SK-N-SH treated with all-trans-retinoic acid at 6 μM for 48 hours (cell line): ENCODE measurements at regions not wholly inside any gene's neighbourhood (a gene's known extent, or its start where the extent isn't known, plus 50 kb on each side); places are given as distances from the start of the nearest gene placed in this dataset.

Experiments used
- ATAC-seq: fragments of 200-7000 bp; cut with Tn5 transposase; 3 replicates; pipeline ENCODE4 v1.9.1; 2020; ENCODE audit warnings: mild to moderate bottlenecking, moderate library complexity
- ARNTL ChIP-seq: fragments of 450-650 bp; formaldehyde crosslinking; IDR thresholded peaks from 2 replicates; pipeline ENCODE4 v1.5.0; 2020; ENCODE audit warnings: low read depth, mild to moderate bottlenecking, moderate library complexity, borderline replicate concordance
- BACH2 ChIP-seq: fragments of 250-450 bp; sonication (Bioruptor Pico); IDR thresholded peaks from 2 replicates; pipeline ENCODE4 v1.9.0; 2021; ENCODE audit warnings: mild to moderate bottlenecking, borderline replicate concordance
- CSDC2 ChIP-seq: fragments of 250-450 bp; sonication (Bioruptor Pico); IDR thresholded peaks from 2 replicates; pipeline ENCODE4 v1.5.0; 2020; ENCODE audit warnings: mild to moderate bottlenecking, moderate library complexity
- ESRRG ChIP-seq: fragments of 250-450 bp; sonication (Bioruptor Pico); IDR thresholded peaks from 2 replicates; pipeline ENCODE4 v1.6.1; 2021; ENCODE audit warnings: mild to moderate bottlenecking
- GLIS3 ChIP-seq: fragments of 250-450 bp; sonication (Bioruptor Pico); IDR thresholded peaks from 2 replicates; pipeline ENCODE4 v1.5.0; 2020; ENCODE audit warnings: mild to moderate bottlenecking, moderate library complexity
- ISL1 ChIP-seq: fragments of 250-450 bp; sonication (Bioruptor Pico); IDR thresholded peaks from 2 replicates; pipeline ENCODE4 v2.1.2; 2022; ENCODE audit warnings: mild to moderate bottlenecking, moderate library complexity
- OSR1 ChIP-seq: fragments of 250-450 bp; sonication (Bioruptor Pico); IDR thresholded peaks from 2 replicates; pipeline ENCODE4 v1.8.0; 2022; ENCODE audit warnings: moderate library complexity, mild to moderate bottlenecking, inconsistent platforms
- PATZ1 ChIP-seq: fragments of 250-450 bp; sonication (Bioruptor Pico); IDR thresholded peaks from 2 replicates; pipeline ENCODE4 v1.8.0; 2020; ENCODE audit warnings: mild to moderate bottlenecking, moderate library complexity, borderline replicate concordance
- PPARA ChIP-seq: fragments of 250-450 bp; sonication (Bioruptor Pico); IDR thresholded peaks from 2 replicates; pipeline ENCODE4 v1.5.0; 2020; ENCODE audit warnings: mild to moderate bottlenecking, borderline replicate concordance
- RARB ChIP-seq: fragments of 250-450 bp; sonication (Bioruptor Pico); IDR thresholded peaks from 2 replicates; pipeline ENCODE4 v1.8.0; 2021; ENCODE audit warnings: mild to moderate bottlenecking, moderate library complexity
- SNAI2 ChIP-seq: fragments of 250-450 bp; sonication (Bioruptor Pico); IDR thresholded peaks from 2 replicates; pipeline ENCODE4 v1.5.0; 2020; ENCODE audit warnings: mild to moderate bottlenecking, moderate library complexity
- TCF4 ChIP-seq: fragments of 250-450 bp; sonication (Bioruptor Pico); IDR thresholded peaks from 2 replicates; pipeline ENCODE4 v1.8.0; 2021; ENCODE audit warnings: mild to moderate bottlenecking, moderate library complexity, borderline replicate concordance
- TOX ChIP-seq: fragments of 250-450 bp; sonication (Bioruptor Pico); IDR thresholded peaks from 2 replicates; pipeline ENCODE4 v1.8.0; 2021; ENCODE audit warnings: mild to moderate bottlenecking, moderate library complexity, borderline replicate concordance
- ZC3H10 ChIP-seq: fragments of 250-450 bp; sonication (Bioruptor Pico); IDR thresholded peaks from 2 replicates; pipeline ENCODE4 v1.5.1; 2021; ENCODE audit warnings: mild to moderate bottlenecking, moderate library complexity
- ZFP3 ChIP-seq: fragments of 250-450 bp; sonication (Bioruptor Pico); IDR thresholded peaks from 2 replicates; pipeline ENCODE4 v1.5.0; 2020; ENCODE audit warnings: mild to moderate bottlenecking, moderate library complexity
- ZFP30 ChIP-seq: fragments of 450-650 bp; formaldehyde crosslinking; IDR thresholded peaks from 2 replicates; pipeline ENCODE4 v1.5.0; 2022; ENCODE audit warnings: mild to moderate bottlenecking, moderate library complexity
- ZNF565 ChIP-seq: fragments of 450-650 bp; formaldehyde crosslinking; conservative IDR thresholded peaks from 2 replicates; pipeline ENCODE4 v1.5.0; 2020; ENCODE audit warnings: low read depth, mild to moderate bottlenecking, moderate library complexity
- ZNF70 ChIP-seq: fragments of 450-650 bp; formaldehyde crosslinking; IDR thresholded peaks from 2 replicates; pipeline ENCODE4 v1.5.0; 2020; ENCODE audit warnings: mild to moderate bottlenecking, moderate library complexity
- ZNF8 ChIP-seq: fragments of 450-650 bp; formaldehyde crosslinking; IDR thresholded peaks from 2 replicates; pipeline ENCODE4 v1.5.0; 2020; ENCODE audit warnings: mild to moderate bottlenecking, moderate library complexity
- TF ChIP-seq, protein P1 (sequence below): fragments of 250-450 bp; sonication (Bioruptor Pico); IDR thresholded peaks from 2 replicates; pipeline ENCODE4 v1.5.1; 2020; ENCODE audit warnings: low read depth, mild to moderate bottlenecking, moderate library complexity
- TF ChIP-seq, protein P2 (sequence below): fragments of 250-450 bp; sonication (Bioruptor Pico); IDR thresholded peaks from 2 replicates; pipeline ENCODE4 v1.8.0; 2021; ENCODE audit warnings: low read depth, mild to moderate bottlenecking, moderate library complexity, borderline replicate concordance

DNA sequence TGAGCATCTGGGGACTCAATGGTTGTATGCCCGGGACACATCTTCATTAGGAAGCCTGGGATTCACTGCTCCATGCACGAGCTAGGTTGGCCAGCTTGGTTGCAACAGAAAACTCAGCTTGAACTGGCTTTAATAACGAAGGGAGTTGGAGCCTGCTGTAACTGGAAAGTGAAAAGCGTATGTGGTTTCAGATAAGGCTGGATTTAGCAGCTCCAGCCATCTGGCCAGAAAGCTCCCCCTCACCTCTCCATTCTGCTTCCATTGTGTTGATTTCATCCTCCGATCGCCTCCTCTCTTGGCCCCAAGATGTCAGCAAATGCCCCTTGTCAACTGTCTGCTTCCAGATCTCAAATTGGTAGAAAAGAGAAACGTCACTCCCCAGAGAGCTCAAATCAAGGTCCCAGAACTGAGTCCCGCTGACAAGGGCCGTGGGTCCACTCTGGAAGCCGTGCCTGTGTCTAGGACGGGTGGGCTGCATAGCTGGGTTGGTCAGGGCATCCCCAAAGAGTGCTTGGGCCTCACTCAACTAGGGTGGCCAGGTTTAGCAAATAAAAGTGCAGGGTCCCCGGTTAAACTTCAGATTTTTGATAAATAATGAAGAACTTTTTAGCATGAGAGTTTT lies 117.0 kb upstream of the PMEPA1 start (continued):
- TF ChIP-seq PATZ1 (no peak), CSDC2 (CRISPR knock-in tag) (no peak), ZNF70 (CRISPR knock-in tag) (no peak), ARNTL (CRISPR knock-in tag) (no peak), GLIS3 (CRISPR knock-in tag) (no peak), TCF4 (CRISPR knock-in tag) (no peak), BACH2 (CRISPR knock-in tag) (no peak), ZNF8 (no peak), ZFP3 (CRISPR knock-in tag) (no peak), ISL1 (CRISPR knock-in tag) (no peak), ESRRG (CRISPR knock-in tag) (no peak)
- TF ChIP-seq, protein P1, sequence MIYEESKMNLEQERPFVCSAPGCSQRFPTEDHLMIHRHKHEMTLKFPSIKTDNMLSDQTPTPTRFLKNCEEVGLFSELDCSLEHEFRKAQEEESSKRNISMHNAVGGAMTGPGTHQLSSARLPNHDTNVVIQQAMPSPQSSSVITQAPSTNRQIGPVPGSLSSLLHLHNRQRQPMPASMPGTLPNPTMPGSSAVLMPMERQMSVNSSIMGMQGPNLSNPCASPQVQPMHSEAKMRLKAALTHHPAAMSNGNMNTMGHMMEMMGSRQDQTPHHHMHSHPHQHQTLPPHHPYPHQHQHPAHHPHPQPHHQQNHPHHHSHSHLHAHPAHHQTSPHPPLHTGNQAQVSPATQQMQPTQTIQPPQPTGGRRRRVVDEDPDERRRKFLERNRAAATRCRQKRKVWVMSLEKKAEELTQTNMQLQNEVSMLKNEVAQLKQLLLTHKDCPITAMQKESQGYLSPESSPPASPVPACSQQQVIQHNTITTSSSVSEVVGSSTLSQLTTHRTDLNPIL (CRISPR knock-in tag), result no peak

GRCh38 chr20:57824909-57825308 lies 115.1 kb upstream of the PMEPA1 start:
- ATAC-seq, result no peak
- no peak for TF ChIP-seq RARB (CRISPR knock-in tag)
- TF ChIP-seq ZC3H10 (CRISPR knock-in tag), result no peak
- no peak for TF ChIP-seq GLIS3 (CRISPR knock-in tag)
- TF ChIP-seq ISL1 (CRISPR knock-in tag), result no peak
- TF ChIP-seq, protein P1 (CRISPR knock-in tag), result no peak
- TF ChIP-seq BACH2 (CRISPR knock-in tag), result no peak
- no peak for TF ChIP-seq ARNTL (CRISPR knock-in tag)
- no peak for TF ChIP-seq TOX (CRISPR knock-in tag)

- ATAC-seq, result no peak
- TF ChIP-seq ZNF565 (CRISPR knock-in tag) (no peak), PATZ1 (no peak), GLIS3 (CRISPR knock-in tag) (no peak), RARB (CRISPR knock-in tag) (no peak), OSR1 (CRISPR knock-in tag) (no peak)
- TF ChIP-seq, protein P2, sequence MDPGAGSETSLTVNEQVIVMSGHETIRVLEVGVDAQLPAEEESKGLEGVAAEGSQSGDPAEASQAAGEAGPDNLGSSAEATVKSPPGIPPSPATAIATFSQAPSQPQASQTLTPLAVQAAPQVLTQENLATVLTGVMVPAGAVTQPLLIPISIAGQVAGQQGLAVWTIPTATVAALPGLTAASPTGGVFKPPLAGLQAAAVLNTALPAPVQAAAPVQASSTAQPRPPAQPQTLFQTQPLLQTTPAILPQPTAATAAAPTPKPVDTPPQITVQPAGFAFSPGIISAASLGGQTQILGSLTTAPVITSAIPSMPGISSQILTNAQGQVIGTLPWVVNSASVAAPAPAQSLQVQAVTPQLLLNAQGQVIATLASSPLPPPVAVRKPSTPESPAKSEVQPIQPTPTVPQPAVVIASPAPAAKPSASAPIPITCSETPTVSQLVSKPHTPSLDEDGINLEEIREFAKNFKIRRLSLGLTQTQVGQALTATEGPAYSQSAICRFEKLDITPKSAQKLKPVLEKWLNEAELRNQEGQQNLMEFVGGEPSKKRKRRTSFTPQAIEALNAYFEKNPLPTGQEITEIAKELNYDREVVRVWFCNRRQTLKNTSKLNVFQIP, result no peak
These were observed 112.1 kb upstream of the PMEPA1 start for GRCh38 chr20:57821935-57822334.

DNA sequence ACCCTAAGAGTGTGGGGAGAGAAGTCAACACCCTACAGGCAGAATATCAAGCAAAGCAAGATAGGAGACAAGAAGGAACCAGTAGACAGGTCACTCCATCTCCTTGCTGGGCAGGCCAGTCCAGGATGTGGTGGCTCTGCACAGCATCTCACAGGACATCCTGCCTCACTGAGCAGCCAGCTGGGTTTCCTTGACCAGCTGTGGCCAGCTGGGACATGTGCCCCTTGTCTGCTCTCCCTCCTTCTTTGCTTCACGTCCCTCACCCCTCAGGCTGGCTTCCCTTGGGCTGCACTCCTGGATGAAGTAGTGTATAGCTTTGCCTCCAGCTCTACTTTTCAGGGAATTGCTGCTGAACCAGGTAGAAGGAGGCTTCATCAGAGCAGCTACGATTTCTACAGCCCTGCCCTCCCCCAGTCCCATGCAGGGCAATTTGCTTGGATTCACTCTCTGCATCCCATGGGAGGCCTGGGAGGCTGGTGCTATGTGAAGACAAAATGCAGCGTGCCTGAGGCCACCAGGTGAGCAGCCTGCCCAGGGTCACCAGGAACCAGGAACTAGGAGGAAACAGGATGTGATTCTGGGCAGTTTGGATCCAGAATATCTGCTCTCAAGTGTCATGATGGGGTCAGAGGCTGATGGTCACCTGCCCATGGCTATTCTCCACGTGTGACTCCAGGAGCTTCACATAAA lies 110.0 kb upstream of the PMEPA1 start:
- no peak for ATAC-seq
- TF ChIP-seq PATZ1 (no peak), PPARA (CRISPR knock-in tag) (no peak), GLIS3 (CRISPR knock-in tag) (no peak), OSR1 (CRISPR knock-in tag) (no peak), TOX (CRISPR knock-in tag) (no peak), SNAI2 (CRISPR knock-in tag) (no peak), BACH2 (CRISPR knock-in tag) (no peak), ZFP30 (CRISPR knock-in tag) (no peak), ZFP3 (CRISPR knock-in tag) (no peak)
- TF ChIP-seq, protein P1 (CRISPR knock-in tag), result no peak
